WTC11 (cell line): ENCODE measurements at regions not wholly inside any gene's neighbourhood (a gene's known extent, or its start where the extent isn't known, plus 50 kb on each side); places are given as distances from the start of the nearest gene placed in this dataset.

ENCODE experiments used
- ATAC-seq: fragments of 200-7000 bp; cut with Tn5 transposase; 2 replicates; pipeline ENCODE4 v1.10.0; 2021; ENCODE audit warnings: mild to moderate bottlenecking, moderate library complexity
- CTCF ChIA-PET: fragments of 300-600 bp; sonication (Branson Sonifier 250); formaldehyde crosslinking; loops from one replicate; lab custom pipeline; 2021; ENCODE audit warnings: antibody characterized with exemption; lab: Charles Lee
- POLR2A ChIA-PET: fragments of 350-600 bp; sonication (Branson Sonifier 250); formaldehyde crosslinking; loops from one replicate; lab custom pipeline; 2021; ENCODE audit warnings: antibody characterized with exemption; lab: Charles Lee
- DNase-seq: peaks from one replicate; pipeline ENCODE4 v3.0.0; 2021; ENCODE audit warnings: low spot score
- H3K27ac Mint-ChIP-seq: 2 replicates; pipeline ENCODE4 v1.8.0; 2021; ENCODE audit warnings: mixed read lengths
- H3K27me3 Mint-ChIP-seq: 2 replicates; pipeline ENCODE4 v1.8.0; 2021; ENCODE audit warnings: low read depth, mild to moderate bottlenecking, moderate library complexity, mixed read lengths
- H3K36me3 Mint-ChIP-seq: 2 replicates; pipeline ENCODE4 v1.8.0; 2021; ENCODE audit warnings: mixed read lengths
- H3K4me1 Mint-ChIP-seq: 2 replicates; pipeline ENCODE4 v1.8.0; 2022; ENCODE audit warnings: mixed read lengths
- H3K4me3 Mint-ChIP-seq: 2 replicates; pipeline ENCODE4 v1.8.0; 2021; ENCODE audit warnings: mild to moderate bottlenecking, moderate library complexity, mixed read lengths
- H3K9me3 Mint-ChIP-seq: 2 replicates; pipeline ENCODE4 v1.8.0; 2021; ENCODE audit warnings: mixed read lengths
- EMX1 ChIP-seq: fragments of 250-450 bp; sonication (Bioruptor Pico); IDR thresholded peaks from 2 replicates; pipeline ENCODE4 v1.8.0; 2021; ENCODE audit warnings: mild to moderate bottlenecking
- ESRRA ChIP-seq: sonication (generic); formaldehyde crosslinking; IDR thresholded peaks from 2 replicates; pipeline ENCODE4 v1.8.1; 2022; ENCODE audit warnings: mild to moderate bottlenecking, missing genetic modification reagents, borderline replicate concordance
- FOXK1 ChIP-seq: sonication (generic); formaldehyde crosslinking; IDR thresholded peaks from 2 replicates; pipeline ENCODE4 v1.8.0; 2022; ENCODE audit warnings: mild to moderate bottlenecking, moderate library complexity, missing genetic modification reagents
- GABPB1 ChIP-seq: sonication (generic); formaldehyde crosslinking; IDR thresholded peaks from 2 replicates; pipeline ENCODE4 v1.8.1; 2023; ENCODE audit warnings: mild to moderate bottlenecking, missing genetic modification reagents
- GRHL2 ChIP-seq: fragments of 250-450 bp; sonication (Bioruptor Pico); IDR thresholded peaks from 2 replicates; pipeline ENCODE4 v1.8.0; 2022; ENCODE audit warnings: mild to moderate bottlenecking, moderate library complexity; ENCODE audit not compliant: insufficient replicate concordance, severe bottlenecking
- IRF2 ChIP-seq: sonication (generic); formaldehyde crosslinking; IDR thresholded peaks from 2 replicates; pipeline ENCODE4 v1.8.0; 2022; ENCODE audit warnings: low read depth, missing genetic modification reagents, borderline replicate concordance
- JAZF1 ChIP-seq: fragments of 250-450 bp; sonication (Bioruptor Pico); IDR thresholded peaks from 2 replicates; pipeline ENCODE4 v1.9.0; 2021; ENCODE audit warnings: moderate library complexity, mild to moderate bottlenecking, inconsistent platforms
- MYBL2 ChIP-seq: sonication (generic); formaldehyde crosslinking; IDR thresholded peaks from 2 replicates; pipeline ENCODE4 v1.8.1; 2023; ENCODE audit warnings: mild to moderate bottlenecking, moderate library complexity, missing genetic modification reagents
- NFYB ChIP-seq: sonication (generic); formaldehyde crosslinking; conservative IDR thresholded peaks from 2 replicates; pipeline ENCODE4 v1.8.0; 2022; ENCODE audit warnings: low read depth, missing genetic modification reagents
- NR3C1 ChIP-seq: sonication (generic); formaldehyde crosslinking; conservative IDR thresholded peaks from 2 replicates; pipeline ENCODE4 v1.8.1; 2023; ENCODE audit warnings: low read depth, mild to moderate bottlenecking, missing genetic modification reagents
- SOX15 ChIP-seq: fragments of 250-450 bp; sonication (Bioruptor Pico); IDR thresholded peaks from 2 replicates; pipeline ENCODE4 v1.9.0; 2021; ENCODE audit warnings: mild to moderate bottlenecking
- ZNF138 ChIP-seq: sonication (generic); formaldehyde crosslinking; conservative IDR thresholded peaks from 2 replicates; pipeline ENCODE4 v1.8.1; 2022; ENCODE audit warnings: mild to moderate bottlenecking, moderate library complexity, missing genetic modification reagents
- ZNF219 ChIP-seq: sonication (generic); formaldehyde crosslinking; IDR thresholded peaks from 2 replicates; pipeline ENCODE4 v1.8.0; 2023; ENCODE audit warnings: missing genetic modification reagents, mild to moderate bottlenecking, borderline replicate concordance
- ZNF263 ChIP-seq: sonication (generic); formaldehyde crosslinking; IDR thresholded peaks from 2 replicates; pipeline ENCODE4 v1.8.1; 2022; ENCODE audit warnings: low read depth, mild to moderate bottlenecking, moderate library complexity, missing genetic modification reagents
- ZNF317 ChIP-seq: sonication (generic); formaldehyde crosslinking; IDR thresholded peaks from 2 replicates; pipeline ENCODE4 v1.8.1; 2023; ENCODE audit warnings: low read depth, mild to moderate bottlenecking, moderate library complexity, missing genetic modification reagents, borderline replicate concordance
- ZNF396 ChIP-seq: fragments of 250-450 bp; sonication (Bioruptor Pico); IDR thresholded peaks from 2 replicates; pipeline ENCODE4 v1.8.0; 2021; ENCODE audit warnings: mild to moderate bottlenecking, moderate library complexity, borderline replicate concordance
- ZNF671 ChIP-seq: fragments of 250-450 bp; sonication (Bioruptor Pico); IDR thresholded peaks from 2 replicates; pipeline ENCODE4 v1.8.0; 2021; ENCODE audit warnings: mild to moderate bottlenecking
- TF ChIP-seq, protein P1 (sequence below): fragments of 250-450 bp; sonication (Bioruptor Pico); IDR thresholded peaks from 2 replicates; pipeline ENCODE4 v2.1.2; 2022; ENCODE audit warnings: mild to moderate bottlenecking, moderate library complexity
- TF ChIP-seq, protein P2 (sequence below): sonication (generic); formaldehyde crosslinking; IDR thresholded peaks from 2 replicates; pipeline ENCODE4 v1.8.0; 2022; ENCODE audit warnings: mild to moderate bottlenecking, missing genetic modification reagents
- TF ChIP-seq, protein P3 (sequence below): fragments of 250-450 bp; sonication (Bioruptor Pico); IDR thresholded peaks from 2 replicates; pipeline ENCODE4 v1.9.0; 2021; ENCODE audit warnings: mild to moderate bottlenecking
- TF ChIP-seq, protein P4 (sequence below): fragments of 250-450 bp; sonication (Bioruptor Pico); IDR thresholded peaks from 2 replicates; pipeline ENCODE4 v1.9.0; 2021; ENCODE audit warnings: mild to moderate bottlenecking
- TF ChIP-seq, protein P5 (sequence below): sonication (generic); formaldehyde crosslinking; IDR thresholded peaks from 2 replicates; pipeline ENCODE4 v1.8.1; 2022; ENCODE audit warnings: mild to moderate bottlenecking, moderate library complexity, missing genetic modification reagents
- TF ChIP-seq, protein P6 (sequence below): sonication (generic); formaldehyde crosslinking; IDR thresholded peaks from 2 replicates; pipeline ENCODE4 v1.8.0; 2023; ENCODE audit warnings: missing genetic modification reagents

DNA sequence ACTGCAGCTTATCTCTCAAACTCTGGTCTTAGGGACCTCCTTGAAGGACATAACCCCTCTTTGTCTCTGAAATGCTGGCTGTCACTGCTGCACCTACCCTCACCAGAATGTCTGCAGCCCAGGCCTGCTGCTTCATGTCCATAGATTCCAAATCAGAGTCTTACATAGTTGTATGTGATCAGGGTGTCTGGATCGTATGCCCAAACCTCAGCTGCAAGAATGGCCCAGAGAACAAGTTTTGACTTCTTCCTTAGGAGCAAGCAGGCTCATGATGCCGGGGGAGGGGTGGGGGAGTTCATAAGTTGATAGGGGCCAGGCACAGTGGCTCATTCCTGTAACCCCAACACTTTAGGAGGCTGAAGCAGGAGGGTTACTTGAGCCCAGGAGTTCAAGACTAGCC is 55.8 kb upstream of the RMDN2 start:
- POLR2A ChIA-PET, result no interaction called here
- no peak for TF ChIP-seq MYBL2 (CRISPR knock-in tag)
- TF ChIP-seq GABPB1 (CRISPR knock-in tag), result no peak
- TF ChIP-seq EMX1 (CRISPR knock-in tag), result no peak
- TF ChIP-seq, protein P1, sequence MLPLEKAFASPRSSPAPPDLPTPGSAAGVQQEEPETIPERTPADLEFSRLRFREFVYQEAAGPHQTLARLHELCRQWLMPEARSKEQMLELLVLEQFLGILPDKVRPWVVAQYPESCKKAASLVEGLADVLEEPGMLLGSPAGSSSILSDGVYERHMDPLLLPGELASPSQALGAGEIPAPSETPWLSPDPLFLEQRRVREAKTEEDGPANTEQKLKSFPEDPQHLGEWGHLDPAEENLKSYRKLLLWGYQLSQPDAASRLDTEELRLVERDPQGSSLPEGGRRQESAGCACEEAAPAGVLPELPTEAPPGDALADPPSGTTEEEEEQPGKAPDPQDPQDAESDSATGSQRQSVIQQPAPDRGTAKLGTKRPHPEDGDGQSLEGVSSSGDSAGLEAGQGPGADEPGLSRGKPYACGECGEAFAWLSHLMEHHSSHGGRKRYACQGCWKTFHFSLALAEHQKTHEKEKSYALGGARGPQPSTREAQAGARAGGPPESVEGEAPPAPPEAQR (CRISPR knock-in tag), result no peak
- no peak for TF ChIP-seq ZNF138 (CRISPR knock-in tag)
- no peak for TF ChIP-seq NFYB (CRISPR knock-in tag)
- TF ChIP-seq, protein P2, sequence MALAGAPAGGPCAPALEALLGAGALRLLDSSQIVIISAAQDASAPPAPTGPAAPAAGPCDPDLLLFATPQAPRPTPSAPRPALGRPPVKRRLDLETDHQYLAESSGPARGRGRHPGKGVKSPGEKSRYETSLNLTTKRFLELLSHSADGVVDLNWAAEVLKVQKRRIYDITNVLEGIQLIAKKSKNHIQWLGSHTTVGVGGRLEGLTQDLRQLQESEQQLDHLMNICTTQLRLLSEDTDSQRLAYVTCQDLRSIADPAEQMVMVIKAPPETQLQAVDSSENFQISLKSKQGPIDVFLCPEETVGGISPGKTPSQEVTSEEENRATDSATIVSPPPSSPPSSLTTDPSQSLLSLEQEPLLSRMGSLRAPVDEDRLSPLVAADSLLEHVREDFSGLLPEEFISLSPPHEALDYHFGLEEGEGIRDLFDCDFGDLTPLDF (CRISPR knock-in tag), result no peak
- TF ChIP-seq, protein P3, sequence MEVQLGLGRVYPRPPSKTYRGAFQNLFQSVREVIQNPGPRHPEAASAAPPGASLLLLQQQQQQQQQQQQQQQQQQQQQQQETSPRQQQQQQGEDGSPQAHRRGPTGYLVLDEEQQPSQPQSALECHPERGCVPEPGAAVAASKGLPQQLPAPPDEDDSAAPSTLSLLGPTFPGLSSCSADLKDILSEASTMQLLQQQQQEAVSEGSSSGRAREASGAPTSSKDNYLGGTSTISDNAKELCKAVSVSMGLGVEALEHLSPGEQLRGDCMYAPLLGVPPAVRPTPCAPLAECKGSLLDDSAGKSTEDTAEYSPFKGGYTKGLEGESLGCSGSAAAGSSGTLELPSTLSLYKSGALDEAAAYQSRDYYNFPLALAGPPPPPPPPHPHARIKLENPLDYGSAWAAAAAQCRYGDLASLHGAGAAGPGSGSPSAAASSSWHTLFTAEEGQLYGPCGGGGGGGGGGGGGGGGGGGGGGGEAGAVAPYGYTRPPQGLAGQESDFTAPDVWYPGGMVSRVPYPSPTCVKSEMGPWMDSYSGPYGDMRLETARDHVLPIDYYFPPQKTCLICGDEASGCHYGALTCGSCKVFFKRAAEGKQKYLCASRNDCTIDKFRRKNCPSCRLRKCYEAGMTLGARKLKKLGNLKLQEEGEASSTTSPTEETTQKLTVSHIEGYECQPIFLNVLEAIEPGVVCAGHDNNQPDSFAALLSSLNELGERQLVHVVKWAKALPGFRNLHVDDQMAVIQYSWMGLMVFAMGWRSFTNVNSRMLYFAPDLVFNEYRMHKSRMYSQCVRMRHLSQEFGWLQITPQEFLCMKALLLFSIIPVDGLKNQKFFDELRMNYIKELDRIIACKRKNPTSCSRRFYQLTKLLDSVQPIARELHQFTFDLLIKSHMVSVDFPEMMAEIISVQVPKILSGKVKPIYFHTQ (CRISPR knock-in tag), result no peak
- CTCF ChIA-PET, result interaction anchor here (0.6 to 2.8 kb wide), 3 partner anchors 9 to 37 kb away, joined by 3 to 13 read pairs (median 4); no protein-coding TSS in a partner anchor
- H3K9me3 Mint-ChIP-seq, result no peaks in the 10 kb centered on the region
- H3K27me3 Mint-ChIP-seq, result peaks cover under 1% of the 10 kb centered on the region; the same call in 1 of the 2 replicates
- H3K36me3 Mint-ChIP-seq, result no peaks in the 10 kb centered on the region
- H3K4me1 Mint-ChIP-seq, result peaks cover 33% of the 10 kb centered on the region
- no peak overlapping the region for H3K27ac Mint-ChIP-seq
- no peak for DNase-seq
- ATAC-seq, result no peak
- H3K4me3 Mint-ChIP-seq, result no peak overlapping the region

DNA sequence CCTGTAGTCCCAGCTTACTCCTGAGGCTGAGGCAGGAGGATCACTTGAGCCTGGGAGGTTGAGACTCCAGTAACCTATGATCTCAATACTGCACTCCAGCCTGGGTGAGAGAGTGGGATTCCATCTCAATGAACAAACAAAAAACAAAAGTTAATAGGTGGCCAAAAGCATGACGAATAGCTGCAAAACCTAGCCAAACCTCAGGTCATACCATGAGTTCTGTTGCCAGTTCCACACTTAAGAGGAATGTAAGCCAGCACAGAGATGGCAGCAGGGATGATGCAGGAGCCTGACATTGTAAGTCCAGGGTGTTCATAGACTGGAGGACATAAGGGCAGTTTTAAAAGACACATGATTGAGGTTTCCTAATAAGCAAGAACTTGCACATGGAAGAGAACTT is 55.3 kb upstream of the RMDN2 start:
- Mint-ChIP-seq H3K4me3 (no peak overlapping the region), H3K4me1 (peaks cover 36% of the 10 kb centered on the region), H3K27ac (no peak overlapping the region), H3K36me3 (no peaks in the 10 kb centered on the region), H3K27me3 (peaks cover 5% of the 10 kb centered on the region; the same call in 1 of the 2 replicates)
- no peak for ATAC-seq
- DNase-seq, result no peak
- POLR2A ChIA-PET, result no interaction called here
- CTCF ChIA-PET, result interaction anchor here (0.6 to 2.8 kb wide), 3 partner anchors 8 to 456 kb away, joined by 3 to 13 read pairs (median 4); no protein-coding TSS in a partner anchor
- TF ChIP-seq ZNF396 (CRISPR knock-in tag) (no peak), JAZF1 (CRISPR knock-in tag) (no peak), ESRRA (CRISPR knock-in tag) (no peak), SOX15 (no peak), ZNF317 (CRISPR knock-in tag) (no peak), GRHL2 (CRISPR knock-in tag) (no peak), NFYB (CRISPR knock-in tag) (no peak), FOXK1 (CRISPR knock-in tag) (no peak), ZNF219 (CRISPR knock-in tag) (no peak), NR3C1 (CRISPR knock-in tag) (no peak), ZNF671 (no peak), IRF2 (CRISPR knock-in tag) (no peak), ZNF263 (no peak)
- TF ChIP-seq, protein P2 (CRISPR knock-in tag), result no peak
- TF ChIP-seq, protein P4, sequence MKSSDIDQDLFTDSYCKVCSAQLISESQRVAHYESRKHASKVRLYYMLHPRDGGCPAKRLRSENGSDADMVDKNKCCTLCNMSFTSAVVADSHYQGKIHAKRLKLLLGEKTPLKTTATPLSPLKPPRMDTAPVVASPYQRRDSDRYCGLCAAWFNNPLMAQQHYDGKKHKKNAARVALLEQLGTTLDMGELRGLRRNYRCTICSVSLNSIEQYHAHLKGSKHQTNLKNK, result no peak
- TF ChIP-seq, protein P5, sequence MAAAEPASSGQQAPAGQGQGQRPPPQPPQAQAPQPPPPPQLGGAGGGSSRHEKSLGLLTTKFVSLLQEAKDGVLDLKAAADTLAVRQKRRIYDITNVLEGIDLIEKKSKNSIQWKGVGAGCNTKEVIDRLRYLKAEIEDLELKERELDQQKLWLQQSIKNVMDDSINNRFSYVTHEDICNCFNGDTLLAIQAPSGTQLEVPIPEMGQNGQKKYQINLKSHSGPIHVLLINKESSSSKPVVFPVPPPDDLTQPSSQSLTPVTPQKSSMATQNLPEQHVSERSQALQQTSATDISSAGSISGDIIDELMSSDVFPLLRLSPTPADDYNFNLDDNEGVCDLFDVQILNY (CRISPR knock-in tag), result no peak
- TF ChIP-seq, protein P6, sequence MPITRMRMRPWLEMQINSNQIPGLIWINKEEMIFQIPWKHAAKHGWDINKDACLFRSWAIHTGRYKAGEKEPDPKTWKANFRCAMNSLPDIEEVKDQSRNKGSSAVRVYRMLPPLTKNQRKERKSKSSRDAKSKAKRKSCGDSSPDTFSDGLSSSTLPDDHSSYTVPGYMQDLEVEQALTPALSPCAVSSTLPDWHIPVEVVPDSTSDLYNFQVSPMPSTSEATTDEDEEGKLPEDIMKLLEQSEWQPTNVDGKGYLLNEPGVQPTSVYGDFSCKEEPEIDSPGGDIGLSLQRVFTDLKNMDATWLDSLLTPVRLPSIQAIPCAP (CRISPR knock-in tag), result no peak
- TF ChIP-seq, all 79 proteins: peak for 0
- no peaks in the 10 kb centered on the region for H3K9me3 Mint-ChIP-seq
